HCT116 (cell line): ENCODE measurements at regions not wholly inside any gene's neighbourhood (a gene's known extent, or its start where the extent isn't known, plus 50 kb on each side); places are given as distances from the start of the nearest gene placed in this dataset.

Experiments
- JUND ChIP-seq: IDR thresholded peaks from 2 replicates; pipeline ENCODE4 v1.6.1; 2012
- POLR2AphosphoS5 ChIP-seq: IDR thresholded peaks from 2 replicates; pipeline ENCODE4 v1.6.1; 2011; ENCODE audit warnings: mild to moderate bottlenecking, low read depth, low read length, moderate library complexity
- RAD21 ChIP-seq: IDR thresholded peaks from 2 replicates; pipeline ENCODE4 v1.6.1; 2012; ENCODE audit warnings: low read depth, mild to moderate bottlenecking
- TF ChIP-seq, protein P1 (sequence below), 3 experiments: fragments of 200-600 bp in 1 of 3; sonication (generic) in 1 of 3; IDR thresholded peaks in 2 of 3; conservative IDR thresholded peaks in 1 of 3; 2 replicates each; pipeline ENCODE4 v1.5.1; 2012 to 2017; ENCODE audit warnings: low read depth in 2 of 3, low read length in 2 of 3, antibody characterized with exemption in 1 of 3, borderline replicate concordance in 1 of 3, control low read depth in 1 of 3, mild to moderate bottlenecking in 1 of 3, mixed read lengths in 1 of 3, mixed run types in 1 of 3, moderate library complexity in 1 of 3; ENCODE audit not compliant: insufficient read depth in 1 of 3

DNA sequence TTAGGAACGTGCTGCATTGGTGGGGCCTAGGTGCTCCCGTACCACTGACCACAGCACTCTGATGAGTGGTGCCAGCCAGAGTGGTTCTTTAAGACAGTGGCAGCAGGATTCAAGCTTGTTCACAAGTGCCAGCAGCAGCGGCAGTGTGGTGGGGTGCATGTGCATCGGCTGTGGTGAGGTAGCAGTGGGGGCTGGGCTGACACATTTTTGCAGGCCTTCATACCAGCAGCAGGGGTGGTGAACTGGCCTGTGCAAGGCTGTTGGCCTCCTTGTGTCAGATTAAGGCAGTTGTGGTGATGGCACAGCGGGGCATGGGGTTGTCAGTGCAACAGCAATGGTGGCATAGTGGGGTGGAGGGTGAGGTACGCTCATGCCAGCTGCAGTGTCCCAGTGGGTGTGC lies 131.4 kb downstream of the PABPC4L start:
- TF ChIP-seq JUND (no peak), POLR2AphosphoS5 (no peak), RAD21 (no peak)
- TF ChIP-seq, protein P1, sequence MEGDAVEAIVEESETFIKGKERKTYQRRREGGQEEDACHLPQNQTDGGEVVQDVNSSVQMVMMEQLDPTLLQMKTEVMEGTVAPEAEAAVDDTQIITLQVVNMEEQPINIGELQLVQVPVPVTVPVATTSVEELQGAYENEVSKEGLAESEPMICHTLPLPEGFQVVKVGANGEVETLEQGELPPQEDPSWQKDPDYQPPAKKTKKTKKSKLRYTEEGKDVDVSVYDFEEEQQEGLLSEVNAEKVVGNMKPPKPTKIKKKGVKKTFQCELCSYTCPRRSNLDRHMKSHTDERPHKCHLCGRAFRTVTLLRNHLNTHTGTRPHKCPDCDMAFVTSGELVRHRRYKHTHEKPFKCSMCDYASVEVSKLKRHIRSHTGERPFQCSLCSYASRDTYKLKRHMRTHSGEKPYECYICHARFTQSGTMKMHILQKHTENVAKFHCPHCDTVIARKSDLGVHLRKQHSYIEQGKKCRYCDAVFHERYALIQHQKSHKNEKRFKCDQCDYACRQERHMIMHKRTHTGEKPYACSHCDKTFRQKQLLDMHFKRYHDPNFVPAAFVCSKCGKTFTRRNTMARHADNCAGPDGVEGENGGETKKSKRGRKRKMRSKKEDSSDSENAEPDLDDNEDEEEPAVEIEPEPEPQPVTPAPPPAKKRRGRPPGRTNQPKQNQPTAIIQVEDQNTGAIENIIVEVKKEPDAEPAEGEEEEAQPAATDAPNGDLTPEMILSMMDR (IDR thresholded peaks at IDR 0.05 in 2 of 3, conservative IDR thresholded peaks at IDR 0.05 in 1 of 3; ENCODE audit: borderline replicate concordance in 1 of 3, insufficient read depth in 1 of 3, low read depth in 2 of 3, low read length in 2 of 3) = no peak
